K562 (cell line): ENCODE measurements at regions not wholly inside any gene's neighbourhood (a gene's known extent, or its start where the extent isn't known, plus 50 kb on each side); places are given as distances from the start of the nearest gene placed in this dataset.

Experiments used
- HDAC8 ChIP-seq: fragments of 450-650 bp; IDR thresholded peaks from 2 replicates; pipeline ENCODE4 v1.6.1; 2016; ENCODE audit warnings: mild to moderate bottlenecking, missing genetic modification characterization, moderate library complexity, missing compliant biosample characterization
- POLR2AphosphoS2 ChIP-seq: IDR thresholded peaks from 2 replicates; pipeline ENCODE4 v1.6.1; 2012; ENCODE audit warnings: low read length, improper control_type of control experiment
- REST ChIP-seq, 2 experiments: fragments of 450-650 bp; formaldehyde crosslinking in 1 of 2; IDR thresholded peaks; 2 replicates each; pipeline versions ENCODE4 v1.4.0 to v1.6.1; 2014 to 2020; ENCODE audit warnings: mild to moderate bottlenecking in 2 of 2, borderline replicate concordance in 1 of 2, low read depth in 1 of 2
- TAF15 ChIP-seq: fragments of 200-400 bp; formaldehyde crosslinking; IDR thresholded peaks from 2 replicates; pipeline ENCODE4 v1.6.1; 2017; ENCODE audit warnings: mild to moderate bottlenecking, low read depth, low read length, moderate library complexity
- ZNF217 ChIP-seq: sonication (generic); formaldehyde crosslinking; IDR thresholded peaks from 2 replicates; pipeline ENCODE4 v1.8.0; 2022; ENCODE audit warnings: mild to moderate bottlenecking, missing genetic modification reagents

- TF ChIP-seq ZNF217 (CRISPR knock-in tag) (no peak), POLR2AphosphoS2 (no peak), TAF15 (no peak), REST (IDR thresholded peaks at IDR 0.05; ENCODE audit: borderline replicate concordance) (no peak), REST (CRISPR knock-in tag; IDR thresholded peaks at IDR 0.05; ENCODE audit: low read depth) (no peak), HDAC8 (tag) (no peak)
These were observed 144.0 kb upstream of the PTPRG start for GRCh38 chr3:61417352-61417751.
